NCI-H748 (cell line): ENCODE measurements at regions not wholly inside any gene's neighbourhood (a gene's known extent, or its start where the extent isn't known, plus 50 kb on each side); places are given as distances from the start of the nearest gene placed in this dataset.
"Not testable (repeated sequence)": the region's sequence is repeated elsewhere in the genome, so short reads cannot be mapped to it uniquely, and the experiment has no call there.

Source experiments
- DNase-seq: peaks from one replicate; lab custom pipeline; 2025; ENCODE audit not compliant: unreplicated experiment; lab: John Stamatoyannopoulos, UW

DNA sequence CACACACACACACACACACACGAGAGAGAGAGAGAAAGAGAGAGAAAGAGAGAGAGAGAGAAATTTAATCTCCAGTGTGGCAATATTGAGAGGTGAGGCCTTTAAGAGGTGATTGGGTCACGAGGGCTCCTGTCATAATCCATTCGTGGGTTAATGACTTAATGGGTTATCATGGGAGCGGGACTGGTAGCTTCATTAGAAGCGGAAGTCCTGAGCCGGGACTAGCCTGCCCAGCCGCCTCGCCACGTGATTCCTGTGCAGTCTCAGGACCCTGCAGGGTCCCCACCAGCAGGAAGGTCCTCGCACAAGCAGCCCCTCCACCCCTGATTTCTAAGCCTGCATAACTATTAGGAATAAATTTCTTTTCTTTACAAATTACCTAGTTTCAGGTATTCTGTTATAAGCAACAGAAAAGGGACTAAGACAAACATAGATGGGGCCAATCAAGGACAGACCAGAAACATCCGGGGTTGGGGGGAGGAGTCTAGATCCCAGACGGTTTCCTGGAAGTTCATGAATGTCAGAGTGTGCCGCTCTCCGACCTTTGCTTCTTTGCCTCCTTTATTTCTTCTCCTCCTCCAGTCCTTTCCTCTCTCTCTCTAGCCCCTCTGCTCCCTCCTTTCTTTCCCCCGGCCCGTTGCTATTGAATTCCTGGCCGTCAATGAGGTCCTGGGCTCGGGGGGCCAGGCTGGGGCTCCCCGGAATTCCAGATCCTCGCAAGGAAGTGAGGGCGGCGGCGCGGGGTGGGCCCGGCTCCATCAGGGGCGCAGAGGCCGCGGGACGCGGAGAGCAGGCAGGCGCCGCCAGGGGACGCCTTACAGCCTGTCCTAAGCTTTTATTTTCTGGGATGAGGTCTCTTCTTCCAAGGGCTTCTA, 146.8 kb downstream of the CYP26A1 start:
- DNase-seq = no peak

DNA sequence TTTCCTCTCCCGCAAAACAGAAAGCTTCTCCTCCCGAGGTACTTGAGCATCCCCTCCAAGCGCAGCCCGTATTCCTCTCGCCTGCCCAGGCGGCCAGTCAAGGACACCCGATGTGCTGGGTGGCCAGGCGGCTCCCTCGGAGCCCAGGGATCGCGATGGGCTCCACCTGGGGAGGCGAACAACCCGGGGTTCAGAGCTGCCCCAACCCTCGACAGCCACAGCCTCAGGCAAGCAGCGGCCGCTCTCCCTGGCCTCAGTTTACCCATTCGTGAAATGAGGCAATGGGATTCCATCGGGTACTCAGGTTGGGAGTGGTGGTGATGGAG, 147.4 kb downstream of the CYP26A1 start:
- DNase-seq = no peak

DNA sequence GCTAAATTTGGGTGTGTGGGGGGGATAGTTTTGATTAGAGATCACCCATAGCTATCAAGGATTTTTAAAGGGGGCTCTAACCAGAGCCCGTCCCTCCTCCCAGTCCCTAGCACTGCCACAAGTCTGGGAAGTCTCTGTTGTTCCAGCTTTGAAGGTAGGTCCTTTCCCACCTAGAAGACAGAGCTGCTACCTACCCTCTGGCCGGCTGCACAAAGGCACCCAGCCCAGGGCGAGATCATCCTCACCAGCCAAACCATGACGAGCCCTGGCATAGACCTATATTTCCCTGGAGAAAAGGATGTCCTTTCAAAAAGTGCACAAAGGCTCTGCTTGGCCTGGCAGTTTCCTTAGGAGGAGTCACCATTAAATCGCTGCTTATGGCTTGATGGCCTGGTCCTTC, 147.8 kb downstream of the CYP26A1 start:
- DNase-seq = no peak

DNA sequence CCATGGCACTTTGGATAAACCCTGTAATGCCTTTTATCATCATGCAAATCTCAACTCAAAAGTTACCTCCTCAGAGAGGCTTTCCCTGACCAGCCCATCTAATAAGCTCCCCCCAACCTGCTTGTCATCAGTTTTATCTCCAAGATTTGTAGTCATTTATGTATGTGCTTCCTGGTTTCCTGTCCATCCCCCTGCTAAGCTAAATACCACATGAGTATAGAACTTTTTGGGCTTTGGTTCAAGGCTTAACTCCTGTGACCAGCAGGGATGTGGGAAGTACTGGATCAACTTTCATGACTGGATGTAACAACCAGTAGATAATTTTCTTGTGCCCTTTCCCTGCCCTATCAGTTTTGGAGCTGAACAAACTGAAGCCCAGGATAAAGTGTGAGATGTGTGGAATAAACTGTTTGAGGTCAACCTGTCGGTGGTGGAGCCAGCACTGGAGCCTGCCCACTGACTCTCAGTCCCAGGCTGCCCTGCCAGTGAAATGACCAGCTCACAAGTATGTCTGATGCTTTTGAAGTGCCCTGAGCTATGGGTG, 148.6 kb downstream of the CYP26A1 start:
- DNase-seq = no peak

DNA sequence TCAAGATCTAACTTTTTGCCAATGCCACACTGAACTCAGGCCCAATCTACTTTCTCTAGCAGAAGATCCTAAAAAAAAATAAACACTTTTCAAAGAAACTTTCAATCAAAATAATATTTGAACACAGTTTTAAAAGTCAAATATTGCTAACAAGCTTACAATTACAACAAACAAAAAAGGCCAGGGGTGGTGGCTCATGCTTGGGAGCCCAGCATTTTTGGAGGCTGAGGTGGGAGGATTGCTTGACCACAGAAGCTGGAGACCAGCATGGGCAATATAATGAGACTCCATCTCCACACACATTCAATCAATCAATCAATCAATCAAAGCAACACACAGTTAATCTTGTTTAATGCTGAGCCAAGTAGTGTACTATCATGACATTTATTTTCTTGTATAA, 149.2 kb downstream of the CYP26A1 start:
- DNase-seq = no peak

DNA sequence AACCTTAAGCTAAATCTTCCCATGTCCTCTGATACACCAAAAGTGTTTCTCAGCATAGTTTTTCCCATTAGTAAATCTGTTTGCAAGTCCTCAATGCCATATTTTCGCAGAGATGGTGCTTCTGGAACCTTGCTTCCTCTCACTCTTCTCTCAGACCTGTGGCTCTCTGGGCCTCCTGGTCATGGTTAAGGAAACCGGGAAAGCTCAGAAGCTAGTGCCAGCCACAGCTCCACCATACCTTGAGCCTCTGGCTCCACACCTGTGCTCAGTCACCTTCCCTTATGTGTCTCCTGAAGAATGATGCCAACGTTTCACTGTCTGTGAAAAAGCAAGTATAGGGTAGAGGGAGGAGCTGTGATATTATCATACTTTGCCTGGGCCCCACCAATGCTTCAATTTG, 149.6 kb downstream of the CYP26A1 start:
- no peak for DNase-seq

DNA sequence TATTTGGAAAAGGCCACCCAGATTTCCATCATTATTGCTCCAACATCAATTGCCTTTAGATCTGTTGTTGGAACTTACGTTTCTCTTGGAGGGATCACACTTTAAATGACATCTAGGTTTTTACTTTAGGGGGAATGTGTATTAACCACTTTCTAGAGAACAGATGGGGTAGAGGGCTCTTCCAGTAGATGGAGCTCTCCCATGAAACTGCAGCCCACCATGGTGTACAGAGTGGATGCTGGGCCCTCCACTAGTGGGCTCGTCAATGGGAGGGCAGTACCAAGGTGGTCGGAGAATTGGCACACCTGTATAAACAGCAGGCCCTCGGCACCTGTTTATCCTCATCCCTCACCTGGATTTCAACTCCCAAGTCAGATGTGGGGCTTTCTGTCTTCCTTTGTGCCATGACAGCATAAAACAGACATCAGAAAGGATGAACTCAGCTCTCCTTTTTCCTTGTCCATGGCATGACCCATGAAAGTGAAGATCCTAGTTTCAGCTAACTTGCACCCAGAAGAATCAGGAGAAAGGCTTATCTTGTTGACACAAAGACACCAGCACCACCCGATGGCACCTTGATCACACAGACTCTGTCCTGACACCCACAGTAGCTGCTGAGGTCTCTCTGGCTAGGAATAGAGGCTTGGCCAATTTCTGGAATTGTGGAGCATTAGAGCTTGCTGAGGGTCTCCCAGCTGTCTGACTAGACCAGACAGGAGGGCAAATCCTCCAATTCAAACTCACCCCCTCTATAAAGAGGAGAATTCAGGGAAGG, 150.5 kb downstream of the CYP26A1 start:
- DNase-seq = no peak

DNA sequence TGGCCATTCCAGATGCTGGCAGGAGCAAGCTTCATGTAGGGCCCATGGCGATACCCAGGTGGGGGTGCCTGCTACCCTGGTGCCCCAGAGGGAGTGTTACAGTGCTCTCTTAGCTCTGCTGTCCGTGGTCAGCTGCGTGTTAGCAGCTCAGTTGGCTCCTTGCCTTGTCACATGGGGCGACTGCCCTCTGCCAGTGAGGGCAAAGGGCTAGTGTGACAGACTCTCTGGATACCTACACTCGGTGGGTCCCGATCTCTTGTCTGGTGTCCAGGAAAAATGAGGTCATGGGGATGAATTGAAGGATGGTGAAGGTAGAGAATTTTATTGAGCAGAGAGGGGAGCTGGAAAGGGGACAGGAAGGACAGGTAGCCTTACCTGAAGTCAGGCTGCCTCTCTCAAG, 152.2 kb downstream of the CYP26A1 start:
- DNase-seq = no peak

DNA sequence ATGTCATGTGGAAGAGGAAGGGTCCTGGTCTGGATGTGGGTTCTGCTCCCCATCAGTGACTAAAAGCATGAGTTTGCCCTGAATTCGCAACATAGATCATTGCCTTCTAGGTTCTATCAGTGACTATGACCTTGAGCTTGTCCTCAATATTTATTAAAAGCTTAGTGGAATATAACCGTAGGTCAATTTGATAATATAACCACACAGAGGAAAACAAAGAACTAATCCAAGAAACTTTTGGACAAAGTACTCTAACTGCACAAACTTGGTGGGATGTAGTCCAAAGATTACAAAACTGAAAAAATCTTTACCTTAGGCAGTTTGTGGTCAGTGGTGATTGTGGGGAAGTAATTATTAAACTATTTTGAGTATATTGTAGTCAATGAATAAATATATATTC, 152.9 kb downstream of the CYP26A1 start:
- DNase-seq = no peak

DNA sequence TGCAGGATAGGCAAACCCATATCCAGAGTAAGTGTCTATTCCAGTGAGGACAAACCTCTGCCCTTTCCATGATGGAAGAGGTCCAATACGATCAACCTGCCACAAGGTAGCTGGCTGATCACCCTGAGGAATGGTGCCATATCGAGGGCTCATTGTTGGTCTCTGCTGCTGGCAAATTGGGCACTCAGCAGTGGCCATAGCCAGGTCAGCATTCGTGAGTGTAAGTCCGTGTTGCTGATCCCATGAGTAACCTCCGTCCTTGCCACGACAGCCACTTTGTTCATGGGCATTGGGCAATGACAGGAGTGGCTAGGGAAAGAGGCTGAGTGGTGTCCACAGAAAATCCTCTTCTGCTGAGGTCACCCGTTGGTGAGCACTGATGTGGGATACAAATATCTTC, 156.9 kb downstream of the CYP26A1 start:
- not testable (repeated sequence) for DNase-seq

DNA sequence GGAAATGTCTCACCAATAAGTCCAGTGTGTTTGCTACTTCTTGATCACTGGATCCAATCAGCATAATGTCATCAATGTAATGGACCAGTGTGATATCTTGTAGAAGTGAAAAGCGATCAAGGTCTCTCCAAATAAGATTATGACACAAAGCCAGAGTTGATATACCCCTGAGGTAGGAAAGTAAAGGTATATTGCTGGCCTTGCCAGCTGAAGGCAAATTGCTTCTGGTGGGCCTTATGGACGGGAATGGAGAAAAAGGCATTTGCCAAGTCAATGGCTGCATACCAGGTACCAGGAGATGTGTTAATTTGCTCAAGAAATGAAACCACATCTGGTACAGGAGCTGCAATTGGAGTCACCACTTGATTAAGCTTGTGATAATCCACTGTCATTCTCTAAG, 158.5 kb downstream of the CYP26A1 start:
- not testable (repeated sequence) for DNase-seq

DNA sequence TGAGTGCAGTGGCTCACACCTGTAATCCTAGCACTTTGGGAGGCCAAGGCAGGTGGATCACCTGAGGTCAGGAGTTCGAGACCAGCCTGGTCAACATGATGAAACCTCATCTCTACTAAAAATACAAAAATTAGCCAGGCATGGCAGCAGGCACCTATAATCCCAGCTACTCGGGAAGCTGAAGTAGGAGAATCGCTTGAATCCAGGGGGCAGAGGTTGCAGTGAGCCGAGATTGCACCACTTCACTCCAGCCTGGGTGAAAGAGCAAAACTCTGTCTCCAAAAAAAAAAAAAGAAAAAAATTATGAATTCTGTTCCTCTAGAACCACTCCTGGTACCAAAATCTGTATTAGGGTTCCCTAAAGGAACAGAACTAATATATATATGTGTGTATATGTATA, 161.2 kb downstream of the CYP26A1 start:
- DNase-seq = not testable (repeated sequence)

DNA sequence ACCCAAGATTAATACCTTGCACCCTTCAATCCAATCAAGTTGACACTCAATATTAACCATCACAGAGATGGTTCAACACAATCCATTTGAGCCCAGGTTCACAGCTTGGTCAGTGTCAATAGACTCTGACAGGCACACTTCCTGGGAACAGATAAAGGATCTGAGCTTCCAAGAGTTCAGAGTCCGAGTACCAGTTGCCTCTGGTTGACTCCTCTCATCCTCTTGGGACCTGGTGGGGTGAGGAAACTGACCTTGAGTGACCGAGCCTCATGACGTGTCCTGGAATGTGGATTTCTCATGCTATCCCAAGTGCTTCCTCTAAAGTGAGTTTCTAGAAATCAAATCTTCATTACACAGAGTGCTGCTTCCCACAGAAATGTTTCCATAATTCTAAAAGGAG, 162.0 kb downstream of the CYP26A1 start:
- no peak for DNase-seq

DNA sequence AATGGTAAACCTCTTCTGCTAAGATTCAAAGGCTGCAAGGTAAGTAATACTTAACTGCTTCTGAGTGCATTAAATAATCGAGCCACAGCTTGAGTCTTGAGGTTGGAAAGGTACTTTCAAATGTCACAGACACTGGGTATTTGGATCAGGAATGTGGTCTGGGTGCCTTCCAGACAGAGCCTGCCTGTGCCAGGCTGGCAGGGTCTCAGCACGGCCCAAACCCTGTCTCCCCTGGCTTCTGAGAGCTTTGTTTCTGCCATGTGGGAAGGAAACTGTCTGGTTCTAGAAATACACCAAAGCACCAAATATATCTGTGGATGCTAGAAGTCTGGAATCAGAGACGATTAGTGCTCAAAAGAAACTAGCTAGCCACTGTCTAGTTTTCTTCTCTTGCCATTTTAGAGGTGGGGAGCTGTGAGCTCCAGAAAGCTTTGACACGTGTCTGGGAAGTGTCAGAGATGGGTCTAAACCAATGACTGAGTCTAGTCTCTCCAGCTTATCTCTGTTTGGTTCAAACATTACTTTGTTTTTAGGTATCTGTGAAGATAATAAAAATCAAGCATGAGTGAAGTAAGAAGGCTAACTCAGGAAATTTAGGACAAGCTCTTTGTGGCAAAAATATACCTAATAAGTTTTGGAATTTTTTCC, 162.8 kb downstream of the CYP26A1 start:
- no peak for DNase-seq

DNA sequence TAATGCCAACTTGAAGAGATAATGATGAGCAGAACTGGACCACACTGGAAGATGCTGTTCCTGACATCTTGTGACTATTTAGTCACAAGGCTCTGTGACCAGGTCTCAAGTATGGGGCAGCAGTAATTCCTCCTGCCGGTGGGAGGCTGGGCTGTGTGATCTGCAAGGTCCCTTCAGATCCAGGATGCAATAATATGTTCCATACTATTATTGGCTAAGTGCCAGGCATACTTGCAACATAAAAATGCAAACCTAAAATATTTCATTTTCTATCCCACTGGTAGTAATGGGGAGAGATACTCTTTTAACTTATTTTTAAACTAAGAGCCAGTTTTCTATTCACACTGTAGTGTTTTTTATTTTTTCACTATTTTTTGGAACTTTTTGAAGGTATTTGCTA, 171.5 kb downstream of the CYP26A1 start:
- DNase-seq = no peak

DNA sequence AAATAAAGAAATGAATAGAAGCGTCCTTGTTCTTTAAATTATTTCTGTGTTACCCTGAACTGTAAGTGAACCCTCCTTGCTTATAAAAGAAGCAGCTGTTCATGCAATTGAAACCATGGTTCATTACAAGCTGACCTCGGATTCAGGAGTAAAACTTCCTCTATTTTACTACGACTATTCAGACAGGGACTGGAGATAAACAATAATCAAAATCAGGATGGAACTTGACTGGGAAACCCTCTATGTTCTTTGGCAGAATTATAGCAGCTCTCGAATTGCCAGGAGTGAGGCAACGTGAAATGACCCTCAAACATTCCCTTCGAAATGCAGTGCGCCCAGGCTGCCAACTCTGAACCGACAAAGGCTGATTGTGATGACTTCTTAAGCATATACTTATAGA, 172.1 kb downstream of the CYP26A1 start:
- DNase-seq = no peak

DNA sequence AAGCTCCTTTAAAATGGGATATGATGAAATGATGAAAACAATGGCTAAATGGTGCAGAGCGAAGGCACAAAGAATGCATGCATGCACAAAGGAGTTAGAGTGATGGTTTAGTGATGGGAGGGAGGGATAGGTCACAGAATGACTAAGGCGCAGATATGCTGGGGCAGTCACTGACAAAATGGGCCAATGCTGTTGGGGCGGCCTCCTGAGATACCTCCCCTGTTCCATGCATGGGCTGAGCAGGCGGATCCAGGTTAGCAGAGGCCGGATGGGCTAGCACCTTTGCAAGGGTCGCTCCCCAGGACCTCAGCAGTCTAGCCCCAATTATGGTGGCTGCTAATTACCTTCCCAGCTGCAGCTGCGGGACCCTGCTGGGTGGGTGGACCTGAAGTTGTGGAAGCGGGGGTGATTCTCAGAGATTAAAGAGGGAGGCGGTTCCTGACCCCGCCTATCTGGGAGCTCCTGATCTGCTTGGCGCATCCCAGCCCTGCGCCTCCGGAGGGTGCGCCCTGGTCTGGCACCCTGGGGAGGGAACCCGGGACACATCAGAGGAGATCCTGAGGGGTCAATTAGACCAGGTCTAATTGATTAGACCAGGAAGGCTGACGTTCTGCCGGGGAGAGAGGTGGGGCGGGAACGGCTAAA, 175.0 kb downstream of the CYP26A1 start:
- DNase-seq = no peak

DNA sequence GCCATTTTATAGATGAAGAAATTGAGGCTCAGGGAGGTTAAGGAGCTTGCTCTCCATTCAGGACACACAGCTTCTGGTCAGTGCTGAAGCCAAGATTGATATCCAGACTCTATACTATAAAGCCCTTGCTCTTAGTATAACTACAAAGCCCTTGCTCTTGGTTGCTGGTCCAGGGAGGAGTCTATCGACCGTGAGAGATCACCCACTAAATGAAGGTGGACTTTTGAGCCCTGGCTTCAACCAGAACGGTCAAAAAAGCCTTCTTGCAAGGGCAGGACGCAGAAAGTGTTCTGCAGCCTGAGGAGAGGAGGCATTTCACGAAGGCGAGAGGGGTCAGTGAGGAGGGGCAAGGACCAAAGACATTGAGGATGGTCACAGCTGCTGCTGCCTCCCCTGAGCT, 176.3 kb downstream of the CYP26A1 start:
- DNase-seq = no peak

DNA sequence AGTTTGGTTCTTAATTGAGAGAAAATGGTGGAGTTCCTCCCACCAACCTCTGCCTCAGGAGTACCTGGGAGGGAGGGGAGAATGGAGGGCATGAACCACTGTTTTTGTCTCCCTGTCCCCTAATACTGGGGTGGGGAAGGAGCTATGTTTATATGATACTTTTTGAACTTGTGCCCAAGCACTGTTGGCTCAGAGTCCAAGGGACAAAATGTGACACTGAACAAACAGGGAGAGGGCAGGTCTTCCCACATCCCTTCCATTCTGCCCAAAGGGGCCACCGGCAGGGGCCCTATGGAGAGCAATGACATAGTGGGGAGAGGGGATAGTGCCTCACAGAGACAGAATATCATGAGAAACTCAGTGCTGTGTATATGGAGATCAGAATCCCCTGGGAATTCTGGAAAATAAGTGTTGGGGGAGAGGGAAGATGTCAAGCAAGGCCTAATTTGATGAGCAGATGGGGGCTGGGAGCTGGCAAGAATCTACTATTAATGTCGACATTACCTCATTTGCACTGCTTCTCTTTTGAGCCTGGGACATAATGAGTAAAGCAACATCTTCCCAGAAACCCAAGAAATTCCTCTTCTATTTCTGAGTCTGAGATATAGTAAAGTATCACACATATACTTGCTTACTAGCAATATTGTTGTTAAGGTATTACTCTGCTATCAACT, 180.6 kb downstream of the CYP26A1 start:
- no peak for DNase-seq

DNA sequence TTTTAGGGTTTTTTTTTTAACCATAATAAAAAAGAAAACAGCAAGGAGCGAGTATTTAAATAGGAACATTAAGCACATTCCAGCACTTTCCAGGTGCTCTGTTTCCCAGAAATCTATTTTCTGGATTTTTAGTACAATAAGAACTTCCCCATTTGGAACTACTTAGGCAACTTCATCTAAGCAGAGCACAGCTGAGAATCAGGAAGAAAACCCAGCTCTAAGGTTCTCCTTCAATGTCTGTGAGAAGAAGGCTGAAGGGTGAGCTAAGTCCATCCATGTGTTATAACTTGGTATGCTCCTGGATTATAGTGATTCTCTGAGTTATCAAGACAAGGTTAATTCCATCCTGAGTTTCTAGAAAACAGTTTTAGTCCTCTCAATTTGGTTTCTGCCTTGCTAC, 181.9 kb downstream of the CYP26A1 start:
- no peak for DNase-seq
